OCI-LY3 (cell line): ENCODE measurements at regions not wholly inside any gene's neighbourhood (a gene's known extent, or its start where the extent isn't known, plus 50 kb on each side); places are given as distances from the start of the nearest gene placed in this dataset.

Experiments
- EZH2phosphoT487 ChIP-seq: fragments of 200-600 bp; shearing (Covaris generic); IDR thresholded peaks from 2 replicates; pipeline ENCODE4 v1.6.1; 2018; ENCODE audit warnings: antibody characterized with exemption, mixed run types, low read depth
- TF ChIP-seq, protein P1 (sequence below): fragments of 200-600, 300-600 bp; sonication (generic); IDR thresholded peaks from 2 replicates; pipeline ENCODE4 v1.5.1; 2014; ENCODE audit warnings: antibody characterized with exemption, low read length, low read depth

DNA sequence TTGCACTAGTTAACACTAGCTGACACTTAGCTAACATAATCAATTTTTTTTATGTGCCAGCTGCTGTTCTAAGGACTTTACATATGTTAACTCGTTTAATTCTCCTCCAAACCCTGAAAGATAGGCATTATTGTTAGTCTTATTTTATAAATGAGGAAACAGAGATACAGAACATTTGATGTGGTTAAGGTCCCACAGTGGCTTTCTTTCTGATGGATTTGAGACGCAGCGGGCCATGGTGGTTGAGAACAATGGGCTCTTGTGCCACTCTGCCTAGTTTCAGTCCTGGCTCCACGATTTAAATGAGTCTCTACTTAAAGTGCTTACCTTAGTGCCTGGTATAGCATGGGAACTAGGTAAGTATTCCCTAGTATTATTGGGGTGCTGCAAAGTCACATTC, 201.9 kb upstream of the SPRED2 start:
- TF ChIP-seq, protein P1, sequence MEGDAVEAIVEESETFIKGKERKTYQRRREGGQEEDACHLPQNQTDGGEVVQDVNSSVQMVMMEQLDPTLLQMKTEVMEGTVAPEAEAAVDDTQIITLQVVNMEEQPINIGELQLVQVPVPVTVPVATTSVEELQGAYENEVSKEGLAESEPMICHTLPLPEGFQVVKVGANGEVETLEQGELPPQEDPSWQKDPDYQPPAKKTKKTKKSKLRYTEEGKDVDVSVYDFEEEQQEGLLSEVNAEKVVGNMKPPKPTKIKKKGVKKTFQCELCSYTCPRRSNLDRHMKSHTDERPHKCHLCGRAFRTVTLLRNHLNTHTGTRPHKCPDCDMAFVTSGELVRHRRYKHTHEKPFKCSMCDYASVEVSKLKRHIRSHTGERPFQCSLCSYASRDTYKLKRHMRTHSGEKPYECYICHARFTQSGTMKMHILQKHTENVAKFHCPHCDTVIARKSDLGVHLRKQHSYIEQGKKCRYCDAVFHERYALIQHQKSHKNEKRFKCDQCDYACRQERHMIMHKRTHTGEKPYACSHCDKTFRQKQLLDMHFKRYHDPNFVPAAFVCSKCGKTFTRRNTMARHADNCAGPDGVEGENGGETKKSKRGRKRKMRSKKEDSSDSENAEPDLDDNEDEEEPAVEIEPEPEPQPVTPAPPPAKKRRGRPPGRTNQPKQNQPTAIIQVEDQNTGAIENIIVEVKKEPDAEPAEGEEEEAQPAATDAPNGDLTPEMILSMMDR = no peak
- no peak for TF ChIP-seq EZH2phosphoT487
